B cell (primary cell): ENCODE measurements at regions not wholly inside any gene's neighbourhood (a gene's known extent, or its start where the extent isn't known, plus 50 kb on each side); places are given as distances from the start of the nearest gene placed in this dataset.

Experiments used
- ATAC-seq: fragments of 200-7000 bp; cut with Tn5 transposase; one replicate; pipeline ENCODE4 v1.10.0; 2021; ENCODE audit warnings: low read depth, mild to moderate bottlenecking, moderate number of reproducible peaks, moderate library complexity
- CTCF ChIA-PET: fragments of 350-600 bp; sonication (Branson Sonifier 250); formaldehyde crosslinking; loops from one replicate; lab custom pipeline; 2021; ENCODE audit warnings: antibody characterized with exemption, inconsistent platforms; lab: Charles Lee
- POLR2A ChIA-PET: fragments of 350-600 bp; sonication (Branson Sonifier 250); formaldehyde crosslinking; loops from one replicate; lab custom pipeline; 2021; ENCODE audit warnings: antibody characterized with exemption; lab: Charles Lee
- DNase-seq: peaks from one replicate; pipeline ENCODE4 v3.0.0; 2013
- H2AFZ ChIP-seq: 2 replicates; pipeline ENCODE4 v1.6.1; 2012; ENCODE audit warnings: mild to moderate bottlenecking, low read depth, low read length; ENCODE audit not compliant: insufficient read depth, poor library complexity, severe bottlenecking
- H3K27ac ChIP-seq, 2 donors: 1 replicate in 1 of 2; 2 replicates in 1 of 2; pipeline ENCODE4 v1.5.1; 2012 to 2013; ENCODE audit warnings: low read length in 2 of 2, mild to moderate bottlenecking in 2 of 2, moderate library complexity in 1 of 2
- H3K27me3 ChIP-seq, 4 experiments: fragments of 200-600 bp in 1 of 4; sonication (generic) in 1 of 4; replicated peaks in 1 of 4; 1 replicate in 2 of 4; 2 replicates in 2 of 4; pipeline versions ENCODE4 v1.6.1 to v1.7.0; 2013 to 2016; ENCODE audit warnings: low read length in 3 of 4, mild to moderate bottlenecking in 2 of 4, mixed read lengths in 1 of 4, moderate library complexity in 1 of 4; ENCODE audit not compliant: insufficient read depth in 4 of 4, control insufficient read depth in 3 of 4; ENCODE audit errors: control extremely low read depth in 1 of 4
- H3K36me3 ChIP-seq, 2 experiments: replicated peaks in 1 of 2; 1 replicate in 1 of 2; 2 replicates in 1 of 2; pipeline versions ENCODE4 v1.6.1 to v1.7.1; 2013; ENCODE audit warnings: low read length in 1 of 2; ENCODE audit not compliant: insufficient read depth in 2 of 2, control insufficient read depth in 1 of 2; ENCODE audit errors: control extremely low read depth in 1 of 2, extremely low read depth in 1 of 2
- H3K4me1 ChIP-seq, 2 donors: fragments of 200-600 bp in 1 of 2; sonication (generic) in 1 of 2; 1 replicate in 1 of 2; 2 replicates in 1 of 2; pipeline versions ENCODE4 v1.5.1 to v1.6.1; 2013 to 2017; ENCODE audit warnings: low read length in 2 of 2; ENCODE audit not compliant: control insufficient read depth in 2 of 2, insufficient read depth in 2 of 2
- H3K4me2 ChIP-seq: replicated peaks from 2 replicates; pipeline ENCODE3; 2012; ENCODE audit warnings: mild to moderate bottlenecking, low read depth, low read length; ENCODE audit not compliant: poor library complexity, severe bottlenecking
- H3K4me3 ChIP-seq, 5 experiments: fragments of 200-600 bp in 1 of 5; sonication (generic) in 1 of 5; 1 replicate in 3 of 5; 2 replicates in 2 of 5; pipeline versions ENCODE4 v1.5.1 to v1.7.0; 2011 to 2016; ENCODE audit warnings: low read length in 4 of 5, mild to moderate bottlenecking in 4 of 5, low read depth in 2 of 5, control low read depth in 1 of 5, moderate library complexity in 1 of 5; ENCODE audit not compliant: insufficient read depth in 1 of 5; ENCODE audit errors: control extremely low read depth in 1 of 5, extremely low read depth in 1 of 5
- H3K79me2 ChIP-seq: fragments of 200-600 bp; sonication (generic); one replicate; pipeline ENCODE4 v1.6.0; 2016; ENCODE audit warnings: low read length; ENCODE audit not compliant: control insufficient read depth, insufficient read depth
- H3K9ac ChIP-seq: fragments of 200-600 bp; sonication (generic); 2 replicates; pipeline ENCODE4 v1.6.1; 2017; ENCODE audit warnings: mild to moderate bottlenecking, low read length, moderate library complexity
- H3K9me3 ChIP-seq, 3 donors: one replicate each; pipeline versions ENCODE4 v1.6.1 to v1.7.1; 2013; ENCODE audit warnings: low read length in 2 of 3; ENCODE audit not compliant: control insufficient read depth in 2 of 3, insufficient read depth in 1 of 3; ENCODE audit errors: control extremely low read depth in 1 of 3
- H4K20me1 ChIP-seq: 2 replicates; pipeline ENCODE4 v1.6.0; 2012; ENCODE audit warnings: mild to moderate bottlenecking, low read length; ENCODE audit not compliant: insufficient read depth, control insufficient read depth, poor library complexity, severe bottlenecking
- H3K27ac Mint-ChIP-seq: one replicate; pipeline ENCODE4 v1.8.0; 2021; ENCODE audit warnings: mixed read lengths
- H3K27me3 Mint-ChIP-seq: one replicate; pipeline ENCODE4 v1.8.0; 2021; ENCODE audit warnings: mixed read lengths
- H3K4me1 Mint-ChIP-seq: one replicate; pipeline ENCODE4 v1.8.0; 2021; ENCODE audit warnings: mixed read lengths
- H3K4me3 Mint-ChIP-seq: one replicate; pipeline ENCODE4 v1.8.0; 2021; ENCODE audit warnings: mixed read lengths
- H3K9me3 Mint-ChIP-seq: one replicate; pipeline ENCODE4 v1.8.0; 2022; ENCODE audit warnings: mixed read lengths; ENCODE audit not compliant: insufficient read depth
- CTCF ChIP-seq: fragments of 200-600 bp; IDR thresholded peaks from one replicate; pipeline ENCODE4 v1.8.0; 2022; ENCODE audit warnings: antibody characterized with exemption, mild to moderate bottlenecking
- EZH2 ChIP-seq: IDR thresholded peaks from 2 replicates; pipeline ENCODE4 v1.6.1; 2012; ENCODE audit warnings: borderline replicate concordance, low read depth, mild to moderate bottlenecking, moderate library complexity, low read length; ENCODE audit not compliant: insufficient read depth, poor library complexity, severe bottlenecking
- WGBS: methylation state at CpG from one replicate; pipeline ENCODE4 v1.1.5; 2013; ENCODE audit warnings: missing lambda C conversion rate; ENCODE audit not compliant: insufficient coverage; 5-methylcytosine and 5-hydroxymethylcytosine counted together
- intact Hi-C: fragments of 100-400 bp; cut with micrococcal nuclease; formaldehyde crosslinking; loops from one replicate; pipeline ENCODE4 v1.10.0; 2022

GRCh38 chr7:96931891-96932290, 73.5 kb upstream of the DLX6 start:
- H3K9me3 ChIP-seq = no peaks in the 10 kb centered on the region
- H3K27me3 ChIP-seq = no peaks in the 10 kb centered on the region
- no peaks in the 10 kb centered on the region for H4K20me1 ChIP-seq
- H3K36me3 ChIP-seq = no peaks in the 10 kb centered on the region
- Mint-ChIP-seq H3K9me3 (no peaks in the 10 kb centered on the region), H3K4me1 (no peaks in the 10 kb centered on the region), H3K27me3 (no peaks in the 10 kb centered on the region), H3K4me3 (no peak overlapping the region), H3K27ac (no peak overlapping the region)
- no CpG with 5 or more reads among the region's 1 CpG for WGBS
- ChIA-PET CTCF (no interaction called here), POLR2A (no interaction called here)
- no peak overlapping the region for H3K4me3 ChIP-seq
- H3K27ac ChIP-seq = no peak overlapping the region
- ATAC-seq (no peak), DNase-seq (no peak)
- H3K79me2 ChIP-seq = no peaks in the 10 kb centered on the region
- H3K4me2 ChIP-seq = no peak overlapping the region
- no peak overlapping the region for H3K9ac ChIP-seq
- no peaks in the 10 kb centered on the region for H3K4me1 ChIP-seq
- TF ChIP-seq EZH2 (no peak), CTCF (no peak)
- intact Hi-C loops = no loop called here
- no peak overlapping the region for H2AFZ ChIP-seq

DNA sequence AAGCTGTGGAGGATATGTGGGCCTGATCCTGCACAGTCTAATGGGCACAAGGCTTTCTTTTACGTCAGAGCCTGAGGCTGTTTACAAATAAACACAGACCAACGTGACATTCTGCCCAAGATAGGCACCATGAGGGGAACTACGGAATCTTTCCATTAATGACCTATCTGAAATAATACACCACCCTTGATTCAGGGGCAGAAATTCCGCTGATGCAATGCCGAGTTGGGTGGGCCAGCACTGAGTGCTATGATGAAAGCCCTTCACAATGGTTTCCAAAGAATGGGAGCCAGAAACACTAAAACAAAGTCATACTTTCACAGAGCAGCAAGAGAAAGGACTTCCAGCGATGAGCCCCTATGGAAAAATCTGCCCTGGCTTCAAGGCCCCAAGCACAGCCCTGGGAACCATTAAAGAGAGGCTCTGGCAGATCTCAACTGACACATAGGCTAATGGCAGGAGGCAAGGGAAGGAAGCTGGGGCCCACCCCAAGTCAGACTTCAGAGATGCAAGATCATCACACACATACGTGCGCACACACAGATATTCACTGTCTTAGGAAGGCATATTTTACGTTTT, 72.2 kb upstream of the DLX6 start:
- intact Hi-C loops = no loop called here
- POLR2A ChIA-PET = no interaction called here
- WGBS = 88% methylated on average over 5 of the region's 9 CpGs

More for the DNA sequence above, 72.2 kb upstream of the DLX6 start:
- no peaks in the 10 kb centered on the region for H3K79me2 ChIP-seq
- no peak overlapping the region for H3K4me3 ChIP-seq
- H2AFZ ChIP-seq = no peak overlapping the region
- Mint-ChIP-seq H3K27ac (no peak overlapping the region), H3K27me3 (no peaks in the 10 kb centered on the region), H3K9me3 (no peaks in the 10 kb centered on the region), H3K4me1 (no peaks in the 10 kb centered on the region), H3K4me3 (no peak overlapping the region)
- no peak for ATAC-seq
- H3K27ac ChIP-seq = no peak overlapping the region
- DNase-seq = no peak
- no peaks in the 10 kb centered on the region for H4K20me1 ChIP-seq
- no peaks in the 10 kb centered on the region for H3K36me3 ChIP-seq
- CTCF ChIA-PET = no interaction called here
- no peaks in the 10 kb centered on the region for H3K27me3 ChIP-seq
- no peaks in the 10 kb centered on the region for H3K4me1 ChIP-seq
- H3K9me3 ChIP-seq = no peaks in the 10 kb centered on the region
- no peak for TF ChIP-seq CTCF
- no peak for TF ChIP-seq EZH2
- no peak overlapping the region for H3K9ac ChIP-seq
- H3K4me2 ChIP-seq = no peak overlapping the region
